KBM-7 (cell line): ENCODE measurements at regions not wholly inside any gene's neighbourhood (a gene's known extent, or its start where the extent isn't known, plus 50 kb on each side); places are given as distances from the start of the nearest gene placed in this dataset.
A peak's percentile ranks its signal among the peaks of the same experiment; 100 is the strongest.

ENCODE experiments used
- DNase-seq: peaks from one replicate; pipeline ENCODE4 v3.0.0-alpha.2; 2015
- in situ Hi-C: fragments of 300-500 bp; cut with MboI; formaldehyde crosslinking; loops from 2 replicates; pipeline ENCODE4 v1.14.3; 2020; ENCODE audit warnings: low sequenced_read_pairs, low pct_unique_long_range_greater_than_20kb, mixed read lengths

GRCh38 chr4:63020661-63021060, 1388.6 kb downstream of the TECRL start:
- in situ Hi-C loops, result no loop called here
- no peak for DNase-seq

- DNase-seq, result no peak
- in situ Hi-C loops, result no loop called here
Observed at GRCh38 chr4:63017300-63017699, 1392.0 kb downstream of the TECRL start.

- in situ Hi-C loops, result no loop called here
- no peak for DNase-seq
Observed at GRCh38 chr4:62970846-62971245, 1438.4 kb downstream of the TECRL start.

- in situ Hi-C loops, result no loop called here
Observed at GRCh38 chr4:62960415-62960814, 1448.8 kb downstream of the TECRL start.

GRCh38 chr4:62953752-62954151, 1455.5 kb downstream of the TECRL start:
- in situ Hi-C loops, result no loop called here
- no peak for DNase-seq

More at GRCh38 chr4:62960415-62960814, 1448.8 kb downstream of the TECRL start:
- DNase-seq, result no peak

- DNase-seq, result no peak
- in situ Hi-C loops, result no loop called here
Observed at GRCh38 chr4:62952366-62952765, 1456.9 kb downstream of the TECRL start.

- DNase-seq, result no peak
- in situ Hi-C loops, result no loop called here
Observed at GRCh38 chr4:62948108-62948507, 1461.1 kb downstream of the TECRL start.

- in situ Hi-C loops, result no loop called here
- no peak for DNase-seq
Observed at GRCh38 chr4:62940229-62940628, 1469.0 kb downstream of the TECRL start.

- in situ Hi-C loops, result no loop called here
- no peak for DNase-seq
Observed at GRCh38 chr4:62930884-62931283, 1478.4 kb downstream of the TECRL start.

- in situ Hi-C loops, result no loop called here
Observed at GRCh38 chr4:62928483-62928882, 1480.8 kb downstream of the TECRL start.

GRCh38 chr4:62927574-62927973, 1481.7 kb downstream of the TECRL start:
- in situ Hi-C loops, result no loop called here
- no peak for DNase-seq

More at GRCh38 chr4:62928483-62928882, 1480.8 kb downstream of the TECRL start:
- no peak for DNase-seq

- in situ Hi-C loops, result no loop called here
- no peak for DNase-seq
Observed at GRCh38 chr4:62923783-62924182, 1485.5 kb downstream of the TECRL start.

GRCh38 chr4:62917649-62918048, 1491.6 kb downstream of the TECRL start:
- no peak for DNase-seq
- in situ Hi-C loops, result no loop called here

GRCh38 chr4:62914758-62915157, 1494.5 kb downstream of the TECRL start:
- in situ Hi-C loops, result no loop called here
- DNase-seq, result no peak

GRCh38 chr4:62913065-62913464, 1496.2 kb downstream of the TECRL start:
- in situ Hi-C loops, result no loop called here
- no peak for DNase-seq

- DNase-seq, result no peak
Observed at GRCh38 chr4:62912531-62912930, 1496.7 kb downstream of the TECRL start.

GRCh38 chr4:62909238-62909637, 1500.0 kb downstream of the TECRL start:
- no peak for DNase-seq
- in situ Hi-C loops, result no loop called here

More at GRCh38 chr4:62912531-62912930, 1496.7 kb downstream of the TECRL start:
- in situ Hi-C loops, result no loop called here

- in situ Hi-C loops, result no loop called here
- DNase-seq, result peak; percentile 0
Observed at GRCh38 chr4:62901101-62901500, 1508.1 kb downstream of the TECRL start.

GRCh38 chr4:62899646-62900364, 1509.4 kb downstream of the TECRL start:
- no peak for DNase-seq
- in situ Hi-C loops, result no loop called here

GRCh38 chr4:62898115-62898514, 1511.1 kb downstream of the TECRL start:
- in situ Hi-C loops, result no loop called here
- no peak for DNase-seq

GRCh38 chr4:62896721-62897120, 1512.5 kb downstream of the TECRL start:
- DNase-seq, result no peak
- in situ Hi-C loops, result no loop called here
